ENCODE measurements at regions not wholly inside any gene's neighbourhood (a gene's known extent, or its start where the extent isn't known, plus 50 kb on each side); places are given as distances from the start of the nearest gene placed in this dataset.

GRCh38 chr10:113234481-113234880 is 284.4 kb downstream of the TCF7L2 start:
- FAIRE-seq (no peak), DNase-seq (ENCODE audit: insufficient read length, low spot score) (no peak)
- TF ChIP-seq POU2F2 (IDR thresholded peaks at IDR 0.05; ENCODE audit: low read depth, low read length) (no peak), PAX5 (IDR thresholded peaks at IDR 0.05; ENCODE audit: insufficient read depth, low read length, severe bottlenecking) (no peak)

GRCh38 chr10:113235508-113235907 is 285.5 kb downstream of the TCF7L2 start:
- TF ChIP-seq POU2F2 (IDR thresholded peaks at IDR 0.05; ENCODE audit: low read depth, low read length): no peak
- TF ChIP-seq TAF1 (IDR thresholded peaks at IDR 0.05; ENCODE audit: low read depth, low read length): no peak
- no peak for TF ChIP-seq POLR2AphosphoS5 (IDR thresholded peaks at IDR 0.05; ENCODE audit: low read depth, low read length)
- TF ChIP-seq POLR2A (IDR thresholded peaks at IDR 0.05; ENCODE audit: low read depth, low read length): no peak
- TF ChIP-seq PAX5 (IDR thresholded peaks at IDR 0.05; ENCODE audit: insufficient read depth, low read length, severe bottlenecking): no peak
- TF ChIP-seq SPI1 (IDR thresholded peaks at IDR 0.05; ENCODE audit: low read depth, low read length): no peak
- DNase-seq (ENCODE audit: insufficient read length, low spot score) (no peak), FAIRE-seq (no peak)

GRCh38 chr10:113236998-113237397 is 287.0 kb downstream of the TCF7L2 start:
- DNase-seq (ENCODE audit: insufficient read length, low spot score) (no peak), FAIRE-seq (no peak)

GRCh38 chr10:113239566-113240350 is 289.7 kb downstream of the TCF7L2 start:
- DNase-seq (ENCODE audit: insufficient read length, low spot score): no peak
- no peak for FAIRE-seq
- TF ChIP-seq PAX5 (IDR thresholded peaks at IDR 0.05; ENCODE audit: insufficient read depth, low read length, severe bottlenecking) (no peak), POLR2AphosphoS5 (IDR thresholded peaks at IDR 0.05; ENCODE audit: low read depth, low read length) (no peak), SPI1 (IDR thresholded peaks at IDR 0.05; ENCODE audit: low read depth, low read length) (no peak), POU2F2 (IDR thresholded peaks at IDR 0.05; ENCODE audit: low read depth, low read length) (no peak), POLR2A (IDR thresholded peaks at IDR 0.05; ENCODE audit: low read depth, low read length) (no peak), TAF1 (IDR thresholded peaks at IDR 0.05; ENCODE audit: low read depth, low read length) (no peak)

More at GRCh38 chr10:113236998-113237397, 287.0 kb downstream of the TCF7L2 start:
- TF ChIP-seq SPI1 (IDR thresholded peaks at IDR 0.05; ENCODE audit: low read depth, low read length) (no peak), TAF1 (IDR thresholded peaks at IDR 0.05; ENCODE audit: low read depth, low read length) (no peak), PAX5 (IDR thresholded peaks at IDR 0.05; ENCODE audit: insufficient read depth, low read length, severe bottlenecking) (no peak), POLR2A (IDR thresholded peaks at IDR 0.05; ENCODE audit: low read depth, low read length) (no peak), POU2F2 (IDR thresholded peaks at IDR 0.05; ENCODE audit: low read depth, low read length) (no peak), POLR2AphosphoS5 (IDR thresholded peaks at IDR 0.05; ENCODE audit: low read depth, low read length) (no peak)

- DNase-seq (ENCODE audit: insufficient read length, low spot score) (no peak), FAIRE-seq (no peak)
- no peak for TF ChIP-seq POLR2AphosphoS5 (IDR thresholded peaks at IDR 0.05; ENCODE audit: low read depth, low read length)
- TF ChIP-seq POU2F2 (IDR thresholded peaks at IDR 0.05; ENCODE audit: low read depth, low read length): no peak
- TF ChIP-seq POLR2A (IDR thresholded peaks at IDR 0.05; ENCODE audit: low read depth, low read length): no peak
- no peak for TF ChIP-seq PAX5 (IDR thresholded peaks at IDR 0.05; ENCODE audit: insufficient read depth, low read length, severe bottlenecking)
- no peak for TF ChIP-seq TAF1 (IDR thresholded peaks at IDR 0.05; ENCODE audit: low read depth, low read length)
- TF ChIP-seq SPI1 (IDR thresholded peaks at IDR 0.05; ENCODE audit: low read depth, low read length): no peak
Observed at GRCh38 chr10:113240736-113241135, 290.7 kb downstream of the TCF7L2 start.

GRCh38 chr10:113241599-113242360 is 291.7 kb downstream of the TCF7L2 start:
- no peak for DNase-seq (ENCODE audit: insufficient read length, low spot score)
- TF ChIP-seq SPI1 (IDR thresholded peaks at IDR 0.05; ENCODE audit: low read depth, low read length) (no peak), POLR2AphosphoS5 (IDR thresholded peaks at IDR 0.05; ENCODE audit: low read depth, low read length) (no peak), TAF1 (IDR thresholded peaks at IDR 0.05; ENCODE audit: low read depth, low read length) (no peak), POU2F2 (IDR thresholded peaks at IDR 0.05; ENCODE audit: low read depth, low read length) (no peak), POLR2A (IDR thresholded peaks at IDR 0.05; ENCODE audit: low read depth, low read length) (no peak), PAX5 (IDR thresholded peaks at IDR 0.05; ENCODE audit: insufficient read depth, low read length, severe bottlenecking) (no peak)
- FAIRE-seq: no peak

- DNase-seq (ENCODE audit: insufficient read length, low spot score) (no peak), FAIRE-seq (no peak)
- TF ChIP-seq TAF1 (IDR thresholded peaks at IDR 0.05; ENCODE audit: low read depth, low read length) (no peak), POLR2A (IDR thresholded peaks at IDR 0.05; ENCODE audit: low read depth, low read length) (no peak)
Observed at GRCh38 chr10:113243311-113243710, 293.3 kb downstream of the TCF7L2 start.

GRCh38 chr10:113244750-113245149 is 294.7 kb downstream of the TCF7L2 start:
- no peak for FAIRE-seq
- TF ChIP-seq SPI1 (IDR thresholded peaks at IDR 0.05; ENCODE audit: low read depth, low read length): no peak
- no peak for DNase-seq (ENCODE audit: insufficient read length, low spot score)

GRCh38 chr10:113245286-113245685 is 295.2 kb downstream of the TCF7L2 start:
- FAIRE-seq (no peak), DNase-seq (ENCODE audit: insufficient read length, low spot score) (no peak)
- no peak for TF ChIP-seq POU2F2 (IDR thresholded peaks at IDR 0.05; ENCODE audit: low read depth, low read length)
- TF ChIP-seq POLR2AphosphoS5 (IDR thresholded peaks at IDR 0.05; ENCODE audit: low read depth, low read length): no peak
- TF ChIP-seq TAF1 (IDR thresholded peaks at IDR 0.05; ENCODE audit: low read depth, low read length): no peak
- TF ChIP-seq POLR2A (IDR thresholded peaks at IDR 0.05; ENCODE audit: low read depth, low read length): no peak
- no peak for TF ChIP-seq SPI1 (IDR thresholded peaks at IDR 0.05; ENCODE audit: low read depth, low read length)
- no peak for TF ChIP-seq PAX5 (IDR thresholded peaks at IDR 0.05; ENCODE audit: insufficient read depth, low read length, severe bottlenecking)

- no peak for FAIRE-seq
- DNase-seq (ENCODE audit: insufficient read length, low spot score): no peak
- TF ChIP-seq PAX5 (IDR thresholded peaks at IDR 0.05; ENCODE audit: insufficient read depth, low read length, severe bottlenecking) (no peak), SPI1 (IDR thresholded peaks at IDR 0.05; ENCODE audit: low read depth, low read length) (no peak), TAF1 (IDR thresholded peaks at IDR 0.05; ENCODE audit: low read depth, low read length) (no peak), POLR2A (IDR thresholded peaks at IDR 0.05; ENCODE audit: low read depth, low read length) (no peak), POU2F2 (IDR thresholded peaks at IDR 0.05; ENCODE audit: low read depth, low read length) (no peak), POLR2AphosphoS5 (IDR thresholded peaks at IDR 0.05; ENCODE audit: low read depth, low read length) (no peak)
Observed at GRCh38 chr10:113247050-113247449, 297.0 kb downstream of the TCF7L2 start.

Data from GM12891 (cell line).